Activated CD4-positive, alpha-beta T cell treated with anti-CD3 and anti-CD28 coated beads for 24 hours (primary cell): ENCODE measurements at regions not wholly inside any gene's neighbourhood (a gene's known extent, or its start where the extent isn't known, plus 50 kb on each side); places are given as distances from the start of the nearest gene placed in this dataset.

Experiments used
- DNase-seq, 2 donors: peaks; one replicate each; pipeline ENCODE4 v3.0.0-alpha.2; 2020; ENCODE audit warnings: low read depth in 2 of 2

DNA sequence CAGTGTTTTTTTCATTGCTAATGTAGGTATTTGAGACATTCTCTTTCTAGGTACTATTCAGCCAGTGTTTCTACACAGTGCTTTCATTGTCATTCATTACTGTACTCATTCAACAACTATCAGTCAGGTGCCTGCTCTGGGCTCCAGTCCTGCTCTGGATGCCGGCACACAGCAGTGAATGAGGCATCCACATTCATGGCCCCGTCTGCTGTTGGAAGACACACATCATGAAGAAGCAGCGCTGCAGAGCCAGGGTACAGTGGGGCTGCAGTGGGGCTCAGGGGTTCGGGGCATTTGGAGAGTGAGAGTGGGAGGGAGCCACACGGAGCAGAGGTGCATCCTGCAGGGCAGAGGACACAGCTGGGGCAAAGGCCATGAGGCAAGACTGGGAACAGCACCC is 737.2 kb upstream of the RAB6C start:
- DNase-seq: no peak

DNA sequence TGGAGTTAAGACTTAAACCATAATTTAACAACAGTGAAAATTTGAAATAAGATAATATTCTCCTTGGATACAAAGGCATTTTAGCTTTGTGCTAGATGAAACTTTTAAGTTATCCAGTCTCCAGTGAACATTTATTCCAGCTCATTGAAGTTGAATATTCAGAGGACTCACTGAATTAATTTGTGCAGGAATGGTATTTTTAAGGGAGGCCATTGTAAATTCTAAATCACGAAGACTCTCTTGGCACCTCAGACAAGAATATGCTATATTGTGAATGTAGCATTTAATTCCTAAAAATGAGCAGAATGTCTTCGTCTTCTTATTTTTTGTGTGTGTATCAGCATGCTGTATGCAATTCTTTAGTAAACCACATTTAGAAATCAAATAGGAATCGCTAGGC is 731.7 kb upstream of the RAB6C start:
- no peak for DNase-seq

DNA sequence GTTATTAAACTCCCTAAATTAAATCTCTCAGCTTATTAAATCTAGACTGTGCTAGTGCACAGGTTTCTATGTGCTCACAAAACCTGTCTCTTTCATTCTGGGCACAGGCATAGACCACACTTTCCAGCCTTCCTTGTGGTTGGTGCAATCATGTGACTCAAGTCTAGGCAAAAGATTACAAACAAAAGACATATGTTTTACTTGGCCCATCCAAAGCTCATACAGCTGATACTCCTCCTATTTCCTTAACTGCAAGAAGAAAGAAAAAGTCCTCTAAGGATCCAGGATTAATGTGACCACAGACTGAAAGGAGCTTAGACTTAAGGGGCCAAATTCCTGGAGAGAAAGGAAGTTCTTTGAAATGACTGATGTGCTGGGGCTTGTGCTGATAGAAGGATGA is 731.3 kb upstream of the RAB6C start:
- no peak for DNase-seq

DNA sequence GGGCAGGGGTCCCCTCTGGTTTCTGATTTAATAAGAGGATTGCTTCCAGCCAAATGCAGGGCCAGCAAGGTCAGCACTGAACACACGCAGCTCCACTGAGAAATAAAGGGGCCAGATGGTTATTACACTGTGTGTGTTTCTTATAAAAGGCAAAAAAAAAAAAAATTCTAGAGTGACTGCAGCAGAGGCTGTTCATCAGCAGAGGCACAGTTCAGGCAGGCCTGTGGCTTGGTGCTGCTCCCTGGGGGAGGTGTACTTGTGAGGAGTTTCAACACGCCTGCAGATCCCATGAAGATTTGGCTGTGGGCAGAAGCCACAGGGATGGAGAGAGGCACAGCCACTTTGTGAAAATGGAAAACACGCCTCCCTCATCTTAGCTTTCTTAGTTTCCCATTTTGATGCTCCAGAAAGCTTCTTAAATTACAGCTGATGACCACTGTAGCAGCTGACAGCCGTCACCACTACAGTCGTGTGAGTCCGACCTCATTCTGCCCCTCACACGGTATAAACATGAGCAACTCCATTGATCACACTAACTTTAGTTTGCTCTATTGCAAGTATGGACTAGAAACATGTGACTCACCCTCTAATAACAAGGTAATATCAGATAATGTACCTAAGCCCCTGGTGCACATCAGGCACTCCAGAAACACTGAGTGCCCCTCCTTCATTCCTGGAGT is 726.5 kb upstream of the RAB6C start:
- DNase-seq: no peak

DNA sequence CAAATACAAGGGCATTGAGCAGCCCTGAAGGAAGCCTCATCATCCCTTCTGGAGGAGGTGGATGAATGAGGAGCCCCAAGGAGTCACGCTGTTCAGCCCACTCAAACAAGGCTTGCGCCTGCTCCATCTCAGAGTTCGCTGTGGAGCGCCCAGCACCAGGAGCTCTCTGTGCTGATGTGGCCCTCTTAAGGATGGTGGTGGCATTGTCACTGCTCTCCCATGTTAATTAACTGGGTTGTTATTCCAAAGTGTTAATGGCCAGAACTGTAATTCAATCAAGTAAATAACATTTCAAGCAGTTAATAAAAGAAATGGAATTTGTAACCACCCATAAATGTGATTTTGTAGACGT is 726.0 kb upstream of the RAB6C start:
- DNase-seq: no peak

DNA sequence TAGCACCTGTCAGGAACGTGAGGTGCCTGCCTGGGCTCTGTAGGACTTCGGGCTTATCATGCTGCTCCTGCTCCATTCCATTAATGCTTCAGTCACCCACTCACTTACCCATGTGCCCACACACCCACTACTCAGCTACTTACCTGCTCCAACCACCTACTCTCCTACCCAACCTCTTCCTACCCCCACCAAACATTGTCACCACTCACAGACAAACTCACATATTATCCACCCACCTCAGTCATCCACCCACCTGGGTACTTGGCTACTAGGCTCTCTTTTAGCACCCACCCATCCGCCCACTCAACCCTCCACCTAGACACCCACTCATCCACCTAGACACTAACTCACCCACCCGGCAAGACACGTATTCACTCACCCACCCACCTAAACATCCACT is 724.7 kb upstream of the RAB6C start:
- DNase-seq: no peak

DNA sequence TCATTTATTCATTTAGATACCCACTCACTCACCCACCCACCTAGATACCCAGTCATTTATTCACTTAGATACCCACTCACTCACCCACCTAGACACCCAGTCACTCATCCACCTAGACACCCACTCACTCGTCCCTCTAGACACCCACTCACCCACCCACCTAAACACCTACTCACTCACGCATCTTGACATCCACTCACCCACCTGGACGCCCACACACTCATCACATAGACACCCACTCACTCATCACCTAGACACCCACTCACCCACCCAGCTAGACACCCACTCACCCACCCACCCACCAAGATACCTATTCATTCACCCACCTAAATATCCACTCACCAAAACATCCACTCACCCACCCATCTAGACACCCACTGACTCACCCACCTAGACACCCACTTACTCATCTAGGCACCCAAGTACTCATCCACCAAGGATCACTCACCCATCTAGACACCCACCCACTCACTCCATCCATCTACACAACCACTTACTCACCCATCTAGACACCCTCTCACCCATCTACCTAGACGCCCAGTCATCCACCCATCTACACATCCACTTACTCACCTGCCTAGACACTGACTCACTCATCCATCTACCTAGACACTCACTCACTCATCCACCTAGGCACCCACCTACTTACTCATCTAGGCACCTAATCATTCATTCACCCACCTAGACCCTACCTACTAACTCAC is 723.7 kb upstream of the RAB6C start:
- no peak for DNase-seq

DNA sequence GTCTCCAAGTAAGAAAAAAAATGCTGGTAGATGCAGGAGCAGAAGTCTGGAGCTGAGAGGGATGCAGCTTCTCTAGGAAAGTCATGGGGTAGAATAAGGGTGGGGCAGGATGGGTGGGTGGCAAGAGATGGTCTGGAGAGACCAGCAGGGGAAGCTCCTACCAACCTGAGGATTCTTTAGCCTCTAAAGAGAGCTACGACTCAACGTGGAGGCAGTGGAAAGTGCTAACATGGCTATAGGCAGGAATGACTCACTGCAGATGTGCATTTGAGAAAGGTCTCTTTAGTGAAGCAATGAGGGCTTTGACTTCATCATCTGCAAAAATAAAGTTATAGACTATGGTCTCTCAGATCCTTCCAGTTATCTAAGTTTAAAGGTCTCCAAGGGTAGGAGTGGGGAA is 722.8 kb upstream of the RAB6C start:
- DNase-seq: no peak

DNA sequence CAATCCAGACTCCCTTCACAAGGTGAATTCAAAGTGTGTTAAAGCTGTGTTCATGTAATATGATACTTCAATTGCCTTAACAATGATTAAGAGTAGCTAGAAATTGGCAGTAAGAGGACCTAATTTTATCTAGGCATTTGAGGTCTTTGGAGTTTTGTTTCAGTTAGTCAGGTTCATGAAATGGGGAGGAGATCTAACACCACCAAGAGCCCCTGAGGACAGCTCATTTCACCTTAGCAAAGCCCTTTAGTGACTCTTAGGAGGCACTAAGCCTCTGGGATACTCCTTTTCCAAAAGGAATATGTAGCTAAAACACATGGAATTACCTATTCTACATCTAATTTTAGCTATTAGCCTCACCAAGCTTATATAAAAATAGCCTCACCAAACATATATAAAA is 716.5 kb upstream of the RAB6C start:
- DNase-seq: no peak

DNA sequence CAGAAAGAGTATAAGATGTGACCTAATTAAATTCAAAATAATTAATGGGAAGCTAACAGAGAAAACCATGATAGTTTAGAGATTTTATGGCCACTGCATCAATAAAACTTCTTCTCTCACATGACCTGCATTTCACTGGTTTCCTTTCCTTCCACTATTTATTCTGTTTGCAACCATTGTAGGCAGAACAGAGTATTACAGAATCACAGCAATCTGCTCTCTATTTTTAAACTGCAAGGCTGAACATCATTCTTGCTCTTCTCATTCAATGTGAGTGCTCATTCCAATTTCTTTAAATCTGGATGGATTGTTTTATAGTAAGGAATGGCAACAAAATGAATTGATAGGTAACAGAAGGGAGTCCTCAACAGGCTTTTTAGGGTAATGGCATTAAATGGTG is 715.5 kb upstream of the RAB6C start:
- DNase-seq: no peak

DNA sequence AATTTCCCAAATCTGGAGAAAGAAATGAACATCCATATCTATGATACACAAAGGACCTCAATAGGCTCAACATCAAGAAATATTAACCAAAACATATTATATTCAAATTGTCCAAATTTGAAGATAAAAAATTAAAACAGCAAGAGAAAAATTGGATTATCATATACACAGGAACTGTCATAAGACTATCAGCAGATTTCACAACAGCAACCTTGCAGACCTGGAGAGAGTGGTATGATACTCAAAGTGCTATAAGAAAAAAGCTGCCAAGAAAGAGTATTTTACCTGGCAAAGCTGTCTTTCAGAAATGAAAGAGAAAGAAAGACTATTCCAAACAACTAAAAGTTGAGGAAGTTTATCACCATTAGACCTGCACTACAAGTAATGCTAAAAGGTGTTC is 711.9 kb upstream of the RAB6C start:
- DNase-seq: no peak

DNA sequence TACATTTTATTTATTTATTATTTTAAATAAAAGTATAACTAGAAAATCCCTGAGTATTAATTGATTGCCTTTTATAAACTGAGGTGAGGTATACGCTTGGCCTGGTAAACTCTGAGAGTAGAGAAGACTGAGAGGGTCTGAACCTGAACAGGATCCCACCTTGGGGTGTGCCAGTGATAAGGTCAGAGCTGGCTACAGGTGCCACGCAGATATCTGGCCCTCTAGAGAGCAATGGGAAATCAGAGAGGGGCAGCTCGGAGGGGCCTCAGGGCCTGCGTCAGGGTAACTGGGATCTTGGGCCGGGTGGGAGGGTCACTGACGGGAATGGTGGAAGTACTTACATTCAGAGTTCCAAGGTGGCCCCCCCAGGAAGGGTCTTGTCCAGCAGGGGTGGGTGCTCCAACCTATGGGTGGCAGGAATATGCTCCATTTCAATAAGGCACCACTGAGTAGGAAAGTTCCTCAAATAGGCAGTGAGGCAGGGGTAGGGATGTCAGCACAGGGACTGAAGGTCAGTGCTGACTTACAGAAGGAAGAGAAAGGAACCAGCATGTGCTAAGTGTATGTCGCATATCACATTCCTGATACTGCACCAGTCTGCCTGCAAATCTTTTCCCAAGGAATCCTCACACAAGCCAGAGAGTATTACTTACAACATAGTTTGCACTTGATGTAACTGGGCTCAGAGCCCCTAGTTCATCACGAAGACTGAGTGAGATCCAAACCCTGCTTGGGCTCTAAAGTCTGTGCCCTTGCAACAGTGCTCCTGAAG is 706.0 kb upstream of the RAB6C start:
- no peak for DNase-seq

DNA sequence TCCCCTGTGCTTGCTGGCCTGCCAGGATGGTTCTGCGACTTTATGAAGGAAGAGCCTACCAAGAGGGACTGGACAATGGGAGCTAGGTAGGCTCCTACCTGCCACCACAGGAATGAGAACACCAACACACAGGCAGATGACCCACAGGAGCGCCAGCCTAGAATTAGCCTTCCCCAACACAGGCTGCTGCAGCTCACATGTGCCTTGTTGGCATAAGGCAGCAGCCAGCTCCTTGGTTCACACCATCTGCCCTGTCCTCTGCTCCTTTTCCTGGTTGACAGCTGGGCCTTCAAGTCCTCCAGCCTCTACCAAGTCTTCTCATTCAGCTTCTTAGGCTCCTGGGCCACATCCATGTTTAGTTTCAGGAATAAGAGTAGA is 705.4 kb upstream of the RAB6C start:
- DNase-seq: no peak

DNA sequence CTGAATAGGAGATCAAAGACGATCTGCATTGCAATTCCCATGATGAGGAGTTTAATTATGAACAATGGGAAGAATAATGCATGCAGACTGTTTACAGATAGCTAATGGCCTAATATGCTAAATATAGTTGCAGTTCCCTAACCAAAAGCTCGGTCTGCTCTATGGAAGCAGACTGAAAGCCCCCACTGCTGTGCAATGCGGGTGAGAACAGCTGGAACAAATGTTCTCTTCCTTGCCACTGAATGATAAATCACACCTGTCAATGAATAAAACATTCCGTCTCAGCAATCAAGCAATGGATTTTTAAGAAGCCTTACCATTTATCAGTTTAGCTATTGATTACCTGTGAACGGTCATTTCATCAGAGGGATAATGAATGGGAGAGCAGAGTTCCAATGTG is 704.5 kb upstream of the RAB6C start:
- no peak for DNase-seq

DNA sequence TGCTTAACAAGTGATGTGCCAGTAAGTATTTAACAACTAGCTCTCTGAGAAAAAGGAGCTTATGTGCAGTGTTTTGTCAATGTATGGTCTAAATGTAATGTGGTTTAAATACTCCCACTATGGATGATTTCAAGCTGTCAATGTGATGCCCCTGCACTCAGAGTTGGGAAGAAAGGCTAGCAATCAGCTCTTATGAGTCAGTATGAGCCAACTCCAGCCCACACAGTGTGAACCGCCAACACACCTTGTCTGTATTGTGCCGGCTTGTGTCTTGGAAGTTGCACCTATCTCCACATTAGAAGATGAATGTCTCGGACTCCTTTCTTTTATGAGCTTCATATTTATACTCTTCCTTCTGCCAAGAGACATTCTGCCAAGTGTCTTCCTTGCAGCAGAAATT is 703.8 kb upstream of the RAB6C start:
- no peak for DNase-seq

DNA sequence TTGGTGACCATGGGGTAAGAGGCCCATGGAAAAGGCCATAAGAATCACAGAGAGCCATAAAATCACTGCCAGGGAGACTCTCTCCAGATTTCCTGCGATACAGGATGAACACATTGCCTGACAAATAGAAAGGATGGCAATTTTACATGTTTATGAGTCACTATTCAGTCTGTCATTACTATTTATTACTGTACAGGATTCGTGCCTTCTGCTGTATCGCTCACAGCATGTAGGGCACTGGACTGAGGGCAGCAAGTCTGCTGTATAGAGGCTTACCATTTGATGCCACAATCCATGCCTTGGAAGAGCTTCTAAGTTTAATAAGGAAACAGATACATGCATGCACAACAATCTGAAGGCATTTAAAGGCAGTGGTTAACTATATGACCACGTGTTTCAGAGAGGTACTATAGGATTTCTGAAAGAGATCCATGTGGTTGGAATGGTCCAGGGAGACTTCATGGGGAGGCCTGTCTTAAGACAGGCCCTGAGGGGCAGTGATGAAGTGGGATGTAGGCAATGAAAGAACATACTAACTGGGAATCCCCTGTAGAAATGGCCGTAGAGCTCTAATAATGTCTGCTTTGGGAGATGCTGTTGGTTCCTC is 702.4 kb upstream of the RAB6C start:
- DNase-seq: no peak

DNA sequence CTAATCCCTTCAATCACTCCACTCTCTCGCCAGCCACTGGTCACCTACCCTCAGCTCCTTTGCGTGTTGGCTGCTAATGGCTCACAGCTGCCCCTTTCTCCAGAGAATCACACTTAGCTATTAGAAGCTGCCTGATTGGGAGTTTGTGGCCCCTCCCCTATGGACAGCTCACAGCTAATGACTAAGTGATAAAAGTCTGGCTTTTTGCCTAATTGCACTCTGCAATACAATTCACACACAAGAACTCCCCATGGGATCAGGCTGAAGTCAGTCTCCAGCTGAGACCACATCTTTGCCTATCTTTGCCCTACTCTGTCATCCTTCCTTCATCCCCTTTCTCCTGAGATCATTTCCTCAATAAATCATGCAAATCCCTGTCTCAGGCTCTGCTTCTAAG is 701.9 kb upstream of the RAB6C start:
- no peak for DNase-seq

DNA sequence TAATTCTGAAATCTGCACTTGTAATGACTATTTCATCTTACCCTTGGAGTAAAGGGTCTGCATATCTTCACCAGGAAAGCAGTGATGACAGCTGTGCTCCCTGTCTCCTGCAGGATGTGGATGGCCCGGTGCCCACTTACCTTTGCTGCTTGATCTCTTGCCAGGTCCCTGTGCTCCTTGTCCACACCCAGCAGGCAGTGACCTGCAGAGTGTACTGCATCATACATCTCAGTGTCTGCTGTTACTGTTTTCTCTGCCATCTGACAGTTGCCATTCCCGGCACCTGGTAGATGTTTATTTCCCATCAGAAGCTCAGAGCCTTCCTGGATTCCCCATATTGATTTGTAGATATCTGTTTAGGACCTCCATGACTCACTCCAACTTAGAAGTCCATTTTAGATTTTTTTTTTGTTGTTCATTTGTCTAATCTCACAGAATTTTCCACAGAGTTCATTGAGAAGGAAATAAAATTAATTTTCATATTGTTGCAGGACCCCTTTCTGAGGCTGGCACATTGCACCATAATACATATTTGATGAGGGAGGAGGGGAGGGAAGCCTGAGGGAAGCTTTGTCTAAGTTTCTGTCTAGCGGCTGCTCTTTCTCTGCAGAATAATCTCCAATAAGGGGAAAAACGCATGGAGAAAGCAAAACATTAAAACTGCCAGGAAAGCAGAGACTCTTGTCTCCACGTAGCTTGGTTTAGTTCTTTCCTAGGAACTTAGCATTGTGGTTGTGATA is 697.5 kb upstream of the RAB6C start:
- DNase-seq: no peak

DNA sequence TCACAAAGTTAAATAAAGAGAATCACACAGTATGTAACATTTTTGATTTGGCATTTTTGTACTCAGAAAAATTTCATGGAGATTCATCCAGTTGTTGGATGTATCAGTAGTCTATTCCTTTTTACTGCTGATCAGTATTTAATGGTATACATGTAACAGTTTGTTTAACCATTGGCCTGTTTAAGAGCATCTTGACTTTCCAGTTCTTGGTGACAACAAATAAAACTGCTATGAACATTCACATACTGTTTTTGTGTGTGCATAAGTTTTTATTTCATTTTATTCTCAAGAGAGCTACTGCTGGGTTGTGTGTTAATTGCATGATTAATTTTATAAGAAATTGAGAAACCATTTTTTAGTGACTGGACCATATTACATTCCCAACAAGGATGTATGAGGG is 694.5 kb upstream of the RAB6C start:
- no peak for DNase-seq

DNA sequence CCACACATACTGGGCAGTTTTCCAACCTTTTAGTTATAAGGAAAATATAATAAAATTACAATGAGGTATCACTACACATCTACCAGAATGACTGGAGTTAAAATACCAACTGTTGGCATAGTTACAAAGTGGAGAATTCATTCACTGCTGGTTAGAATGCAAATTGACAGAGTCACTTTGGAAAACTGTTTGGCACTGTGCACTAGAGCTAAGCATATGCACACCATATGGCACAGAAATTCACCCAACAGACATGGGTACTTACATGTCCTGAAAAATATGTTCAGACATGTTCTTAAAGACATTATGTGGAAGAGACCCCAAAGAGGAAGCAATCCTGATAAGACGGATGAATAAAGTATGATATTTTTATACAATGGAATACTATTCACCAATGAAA is 686.1 kb upstream of the RAB6C start:
- DNase-seq: no peak

DNA sequence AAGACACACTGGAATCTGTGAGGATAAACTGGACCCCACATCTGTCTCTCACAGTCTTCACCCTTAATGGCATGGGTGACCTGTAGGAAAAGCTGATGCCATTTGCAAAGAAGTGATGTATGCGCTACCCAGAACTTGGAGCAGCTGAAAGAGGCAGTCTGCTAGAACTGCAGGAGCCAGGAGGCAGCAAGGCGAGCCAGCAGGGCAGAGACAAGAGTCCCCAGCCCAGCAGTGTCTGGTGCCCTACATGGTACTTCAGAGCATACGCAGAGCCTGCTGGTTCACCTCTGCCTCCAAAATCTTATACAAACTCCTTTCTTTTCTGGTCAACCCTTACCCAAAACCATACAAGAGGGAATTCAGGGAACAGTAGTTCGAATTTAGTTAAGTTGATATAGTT is 683.1 kb upstream of the RAB6C start:
- DNase-seq: no peak

DNA sequence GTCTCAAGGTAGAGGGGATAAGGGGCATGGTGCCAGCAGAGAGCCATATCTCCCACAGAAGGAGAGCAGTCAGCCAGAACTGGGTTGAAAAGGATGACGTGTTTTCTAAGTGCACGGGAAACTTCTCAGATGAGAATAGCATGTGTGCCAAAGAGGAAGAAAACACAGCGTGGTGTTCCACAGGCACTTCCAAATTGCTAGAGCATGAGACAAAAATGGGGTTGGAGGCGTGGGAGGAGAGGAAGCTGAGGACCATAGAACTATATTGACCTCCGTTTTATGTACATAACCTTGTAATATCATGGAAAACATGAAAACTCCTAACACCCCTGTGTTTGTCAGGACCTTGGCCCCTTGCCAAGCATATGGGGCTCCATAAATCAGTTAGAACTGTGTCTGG is 682.7 kb upstream of the RAB6C start:
- DNase-seq: no peak
